K562 (cell line): ENCODE measurements at regions not wholly inside any gene's neighbourhood (a gene's known extent, or its start where the extent isn't known, plus 50 kb on each side); places are given as distances from the start of the nearest gene placed in this dataset.

Source experiments
- ATAC-seq: fragments of 200-7000 bp; cut with Tn5 transposase; 3 replicates; pipeline ENCODE4 v1.9.1; 2020; ENCODE audit warnings: moderate library complexity
- BruUV-seq: library from RNA; stranded (reverse); fragments of 400-500 nt; replicated peaks from 2 replicates; lab custom pipeline; 2021; lab: Mats Ljungman, UMichigan
- CTCF ChIA-PET: fragments of 300-600 bp; formaldehyde crosslinking; extraction: SDS; loops from one replicate; lab custom pipeline; 2021; ENCODE audit warnings: low intra/inter-chr PET ratio; lab: Yijun Ruan, JAX
- POLR2A ChIA-PET: fragments of 300-600, 350-650 bp; sonication (Branson Sonifier 250); formaldehyde crosslinking; extraction: SDS; loops from one replicate; lab custom pipeline; 2021; ENCODE audit warnings: antibody characterized with exemption, inconsistent platforms; lab: Yijun Ruan, JAX
- DNase-seq, 4 experiments: peaks; one replicate each; pipeline versions ENCODE4 v3.0.0 to v3.0.0-alpha.2; 2011 to 2018; ENCODE audit warnings: low spot score in 3 of 4, mixed read lengths in 3 of 4; ENCODE audit errors: extremely low read depth in 1 of 4
- FAIRE-seq: peaks from 2 replicates; lab custom pipeline; 2011; peaks lifted over from hg19 to GRCh38; lab: Jason Lieb, UNC
- H2AFZ ChIP-seq: 2 replicates; pipeline ENCODE4 v1.6.0; 2011; ENCODE audit warnings: low read depth, low read length, control low read depth, inconsistent platforms
- H3K27ac ChIP-seq: fragments of 200-600 bp; 3 replicates; pipeline ENCODE4 v1.8.0; 2011; ENCODE audit warnings: low read depth, mild to moderate bottlenecking, control low read depth, inconsistent platforms, low read length, moderate library complexity, mixed read lengths; ENCODE audit errors: extremely low read depth
- H3K27me3 ChIP-seq, 2 experiments: fragments of 300-600 bp in 1 of 2; 2 replicates in 1 of 2; 3 replicates in 1 of 2; pipeline versions ENCODE4 v1.6.0 to v1.8.0; 2011; ENCODE audit warnings: inconsistent platforms in 2 of 2, low read length in 2 of 2, mild to moderate bottlenecking in 1 of 2, mixed read lengths in 1 of 2, moderate library complexity in 1 of 2; ENCODE audit not compliant: control insufficient read depth in 2 of 2, insufficient read depth in 2 of 2
- H3K36me3 ChIP-seq: fragments of 300-600 bp; 3 replicates; pipeline ENCODE4 v1.8.0; 2011; ENCODE audit warnings: mild to moderate bottlenecking, low read length, inconsistent platforms; ENCODE audit not compliant: control insufficient read depth, insufficient read depth
- H3K4me1 ChIP-seq, 2 experiments: fragments of 200-600 bp in 1 of 2; replicated peaks in 1 of 2; 2 replicates in 1 of 2; 3 replicates in 1 of 2; pipeline versions ENCODE4 v1.5.1 to v1.8.0; 2011; ENCODE audit warnings: inconsistent platforms in 2 of 2, low read length in 2 of 2, mild to moderate bottlenecking in 1 of 2, mixed read lengths in 1 of 2, moderate library complexity in 1 of 2; ENCODE audit not compliant: control insufficient read depth in 2 of 2, insufficient read depth in 2 of 2
- H3K4me2 ChIP-seq: 2 replicates; pipeline ENCODE4 v1.6.1; 2011; ENCODE audit warnings: low read length, control low read depth, inconsistent platforms, mixed read lengths; ENCODE audit not compliant: insufficient read depth
- H3K4me3 ChIP-seq: fragments of 200-600 bp; sonication (generic), shearing (Covaris generic); 2 replicates; pipeline ENCODE4 v1.5.1; 2016; ENCODE audit warnings: control low read depth, inconsistent platforms
- H3K79me2 ChIP-seq: fragments of 200-600 bp; 3 replicates; pipeline ENCODE4 v1.8.0; 2011; ENCODE audit warnings: low read length, inconsistent platforms; ENCODE audit not compliant: control insufficient read depth, insufficient read depth
- H3K9ac ChIP-seq, 2 experiments: 2 replicates each; pipeline versions ENCODE4 v1.6.0 to v1.6.1; 2011; ENCODE audit warnings: low read depth in 2 of 2, low read length in 2 of 2, control low read depth in 1 of 2, inconsistent platforms in 1 of 2, mild to moderate bottlenecking in 1 of 2, mixed read lengths in 1 of 2; ENCODE audit not compliant: insufficient read depth in 1 of 2
- H3K9me1 ChIP-seq: one replicate; pipeline ENCODE4 v1.6.0; 2011; ENCODE audit warnings: inconsistent platforms, mild to moderate bottlenecking, low read length, moderate library complexity; ENCODE audit not compliant: control insufficient read depth, insufficient read depth
- H3K9me3 ChIP-seq: replicated peaks from 2 replicates; pipeline ENCODE4 v1.5.1; 2011; ENCODE audit warnings: low read depth, low read length, inconsistent platforms; ENCODE audit not compliant: control insufficient read depth, insufficient read depth
- H4K20me1 ChIP-seq: replicated peaks from 2 replicates; pipeline ENCODE4 v1.6.1; 2011; ENCODE audit warnings: low read length, inconsistent platforms, mixed read lengths; ENCODE audit not compliant: control insufficient read depth, insufficient read depth
- HOMEZ ChIP-seq: fragments of 250-450 bp; sonication (Bioruptor Pico); IDR thresholded peaks from 2 replicates; pipeline ENCODE4 v1.4.0; 2020; ENCODE audit warnings: mild to moderate bottlenecking, moderate library complexity
- JUNB ChIP-seq: fragments of 450-650 bp; formaldehyde crosslinking; conservative IDR thresholded peaks from 2 replicates; pipeline ENCODE4 v1.4.0; 2020; ENCODE audit warnings: mild to moderate bottlenecking
- MEF2A ChIP-seq: IDR thresholded peaks from 2 replicates; pipeline ENCODE4 v1.6.1; 2011; ENCODE audit warnings: low read depth, mild to moderate bottlenecking, low read length, moderate library complexity; ENCODE audit not compliant: control insufficient read depth
- RB1 ChIP-seq: fragments of 450-650 bp; IDR thresholded peaks from 2 replicates; pipeline ENCODE4 v1.6.1; 2017; ENCODE audit warnings: low read depth, mild to moderate bottlenecking
- ZFP91 ChIP-seq: sonication (generic); formaldehyde crosslinking; IDR thresholded peaks from 2 replicates; pipeline ENCODE4 v1.8.0; 2022; ENCODE audit warnings: mild to moderate bottlenecking, missing genetic modification reagents
- ZKSCAN3 ChIP-seq: fragments of 250-450 bp; sonication (Bioruptor Pico); IDR thresholded peaks from 2 replicates; pipeline ENCODE4 v1.4.0; 2020
- ZNF778 ChIP-seq: fragments of 450-650 bp; formaldehyde crosslinking; IDR thresholded peaks from 2 replicates; pipeline ENCODE4 v1.4.0; 2020; ENCODE audit warnings: mild to moderate bottlenecking, moderate library complexity
- WGBS: fragments of 100-300 bp; shearing (Covaris generic); methylation state at CpG from one replicate; pipeline ENCODE4 v1.1.6; 2016; ENCODE audit warnings: low coverage, mixed read lengths; ENCODE audit not compliant: insufficient coverage; ENCODE audit errors: missing lambda C conversion rate; 5-methylcytosine and 5-hydroxymethylcytosine counted together
- in situ Hi-C: fragments of 300-500 bp; cut with MboI; formaldehyde crosslinking; loops from 4 replicates; pipeline ENCODE4 v1.15.0; 2018; ENCODE audit warnings: inconsistent platforms, mixed read lengths
- intact Hi-C: fragments of 100-400 bp; cut with micrococcal nuclease; formaldehyde crosslinking; loops from 2 replicates; pipeline ENCODE4 v1.14.2; 2022
- TF ChIP-seq, protein P1 (sequence below): IDR thresholded peaks from 3 replicates; pipeline ENCODE4 v1.6.1; 2011; ENCODE audit warnings: borderline replicate concordance, mild to moderate bottlenecking; ENCODE audit not compliant: insufficient read length, insufficient read depth

DNA sequence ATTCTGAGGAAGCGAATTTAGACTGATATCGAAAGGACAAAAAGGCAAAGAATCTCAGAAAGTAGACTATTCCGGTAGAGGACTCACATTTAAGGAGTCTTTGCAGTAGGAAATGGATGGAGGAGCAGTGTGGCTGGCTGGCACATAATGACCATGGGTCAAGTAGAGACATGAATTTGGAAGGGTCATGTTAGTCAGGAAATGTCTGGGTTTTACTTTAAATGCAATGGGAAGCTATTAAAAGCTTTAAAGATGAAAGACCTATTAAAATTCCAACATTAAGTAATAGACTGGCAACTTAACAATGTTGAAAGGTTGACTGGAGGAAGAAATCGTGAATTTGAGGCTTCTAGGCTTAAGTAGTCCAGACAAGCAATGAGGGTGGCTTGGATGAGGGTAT lies 90.0 kb upstream of the SEMA3C start (continued):
- TF ChIP-seq ZFP91 (CRISPR knock-in tag), result no peak
- no peak for TF ChIP-seq ZKSCAN3 (CRISPR knock-in tag)
- TF ChIP-seq HOMEZ (CRISPR knock-in tag), result no peak
- TF ChIP-seq, protein P1, sequence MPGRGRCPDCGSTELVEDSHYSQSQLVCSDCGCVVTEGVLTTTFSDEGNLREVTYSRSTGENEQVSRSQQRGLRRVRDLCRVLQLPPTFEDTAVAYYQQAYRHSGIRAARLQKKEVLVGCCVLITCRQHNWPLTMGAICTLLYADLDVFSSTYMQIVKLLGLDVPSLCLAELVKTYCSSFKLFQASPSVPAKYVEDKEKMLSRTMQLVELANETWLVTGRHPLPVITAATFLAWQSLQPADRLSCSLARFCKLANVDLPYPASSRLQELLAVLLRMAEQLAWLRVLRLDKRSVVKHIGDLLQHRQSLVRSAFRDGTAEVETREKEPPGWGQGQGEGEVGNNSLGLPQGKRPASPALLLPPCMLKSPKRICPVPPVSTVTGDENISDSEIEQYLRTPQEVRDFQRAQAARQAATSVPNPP, result no peak

DNA sequence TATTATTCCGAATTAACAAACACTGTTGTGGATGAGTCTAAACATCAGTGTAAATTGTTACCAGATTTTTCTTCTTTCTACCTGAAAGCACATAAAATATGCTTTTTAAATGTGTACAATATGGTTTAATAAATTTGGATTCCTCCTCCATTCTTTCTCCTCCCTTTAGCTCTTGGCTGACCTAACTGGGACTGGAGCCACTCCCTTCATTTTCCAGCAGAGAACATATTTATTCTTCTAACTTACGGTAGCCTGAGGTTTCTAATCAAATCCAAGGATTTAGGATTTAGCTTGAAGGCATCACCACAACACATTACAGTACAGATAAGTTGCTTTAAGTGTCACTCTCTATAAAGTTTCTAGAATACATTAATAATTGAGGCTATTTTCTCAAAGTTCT lies 88.2 kb upstream of the SEMA3C start:
- DNase-seq (no peak), FAIRE-seq (no peak), ATAC-seq (no peak)
- H2AFZ ChIP-seq, result no peak overlapping the region
- in situ Hi-C loops, result no loop called here
- no peaks in the 10 kb centered on the region for H3K4me1 ChIP-seq
- CTCF ChIA-PET, result no interaction called here
- WGBS, result 13% methylated on average over 2 of the region's 2 CpGs
- no peak overlapping the region for H3K4me3 ChIP-seq
- H3K9ac ChIP-seq, result no peak overlapping the region
- H3K36me3 ChIP-seq, result no peaks in the 10 kb centered on the region
- no peaks in the 10 kb centered on the region for H3K27me3 ChIP-seq
- intact Hi-C loops, result no loop called here
- POLR2A ChIA-PET, result no interaction called here
- no peaks in the 10 kb centered on the region for H3K79me2 ChIP-seq
- BruUV-seq, result no TSS peak
- no peak overlapping the region for H3K27ac ChIP-seq
- no peaks in the 10 kb centered on the region for H3K9me3 ChIP-seq
- H3K9me1 ChIP-seq, result no peaks in the 10 kb centered on the region
- H3K4me2 ChIP-seq, result no peak overlapping the region
- no peaks in the 10 kb centered on the region for H4K20me1 ChIP-seq
- TF ChIP-seq MEF2A, result no peak
- no peak for TF ChIP-seq ZNF778 (CRISPR knock-in tag)
- no peak for TF ChIP-seq JUNB (CRISPR knock-in tag)
- no peak for TF ChIP-seq RB1
